Superior temporal gyrus (tissue), 1 donor: ENCODE measurements at regions not wholly inside any gene's neighbourhood (a gene's known extent, or its start where the extent isn't known, plus 50 kb on each side); places are given as distances from the start of the nearest gene placed in this dataset.
"Not testable (repeated sequence)": the region's sequence is repeated elsewhere in the genome, so short reads cannot be mapped to it uniquely, and the experiment has no call there.

Experiments used
- DNase-seq: peaks from one replicate; pipeline ENCODE4 v3.0.0-alpha.2; 2016; ENCODE audit errors: extremely low spot score

DNA sequence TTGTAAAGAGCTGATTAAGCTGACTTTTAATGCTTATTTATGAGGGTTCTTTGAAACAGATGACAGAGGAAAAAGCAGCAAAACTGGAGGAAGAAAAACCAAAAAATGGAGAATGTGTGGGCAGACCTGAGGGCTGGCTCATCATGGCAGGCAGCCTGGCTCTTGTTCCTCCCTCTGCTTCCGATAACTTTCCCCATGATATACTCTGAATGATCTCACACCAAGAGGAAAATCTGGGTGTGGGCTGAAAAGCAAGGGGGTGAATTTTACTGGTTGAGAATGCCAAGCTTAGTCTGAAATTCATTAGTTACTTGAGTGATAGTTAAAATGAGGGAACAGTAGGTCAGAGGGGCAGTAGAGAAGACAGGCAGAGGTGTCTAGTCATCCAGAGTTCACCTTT lies 330.1 kb upstream of the PRICKLE1 start:
- no peak for DNase-seq

DNA sequence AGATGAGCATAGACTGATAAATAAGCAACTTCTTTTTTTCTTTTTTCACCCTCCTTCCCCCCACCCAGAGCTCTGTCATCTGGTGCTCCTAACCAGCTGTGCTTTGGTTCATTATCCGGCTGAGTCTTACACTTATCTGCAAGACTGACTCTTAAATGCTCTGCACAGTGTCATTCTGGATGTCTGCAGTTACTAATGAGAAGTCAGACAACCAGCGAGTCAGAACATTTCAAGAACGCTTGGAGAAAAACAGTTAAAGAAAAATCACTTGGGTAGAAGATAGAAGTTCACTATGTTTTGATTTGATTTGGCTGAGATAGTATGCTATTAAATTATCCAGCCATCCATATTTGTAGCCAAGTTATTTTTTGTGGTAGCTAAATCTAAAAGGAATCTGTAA lies 328.9 kb upstream of the PRICKLE1 start:
- no peak for DNase-seq

DNA sequence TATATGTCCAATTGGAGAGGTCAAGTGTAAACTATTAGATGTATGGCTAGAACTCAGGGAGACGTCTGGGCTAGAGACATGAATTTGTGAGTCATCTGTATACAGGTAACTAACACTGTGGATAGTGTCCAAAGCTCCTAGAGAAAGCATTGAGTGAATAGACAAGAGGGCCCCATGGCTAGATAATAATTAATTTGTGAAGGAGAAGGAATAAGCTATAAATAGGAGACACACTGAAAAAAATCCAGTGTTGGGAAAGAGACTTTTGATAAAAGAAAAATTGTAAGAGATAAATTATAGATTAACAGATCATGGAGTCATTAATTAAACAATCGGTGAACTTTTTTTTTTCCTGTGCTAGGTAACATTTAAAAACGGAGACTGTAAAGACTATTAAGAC lies 326.6 kb upstream of the PRICKLE1 start:
- no peak for DNase-seq

DNA sequence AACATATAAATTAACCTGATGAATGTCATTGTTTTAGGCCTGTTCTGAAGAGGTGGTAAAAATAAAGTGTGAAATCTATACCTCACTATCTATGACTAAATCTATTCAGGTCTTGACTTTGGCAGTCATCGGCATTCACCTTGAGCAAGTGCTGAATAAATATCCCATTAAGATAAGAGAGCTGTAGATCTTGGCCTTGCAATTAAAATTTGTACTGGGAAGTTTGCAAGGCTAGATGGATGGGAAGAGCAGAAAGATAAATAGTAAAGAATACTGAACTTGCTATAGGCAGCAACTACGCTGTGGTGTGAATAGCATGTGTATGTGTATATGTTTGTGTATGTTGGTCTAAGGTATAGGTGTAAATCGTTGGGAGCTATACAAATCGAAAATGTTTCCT lies 325.9 kb upstream of the PRICKLE1 start:
- DNase-seq, result no peak

DNA sequence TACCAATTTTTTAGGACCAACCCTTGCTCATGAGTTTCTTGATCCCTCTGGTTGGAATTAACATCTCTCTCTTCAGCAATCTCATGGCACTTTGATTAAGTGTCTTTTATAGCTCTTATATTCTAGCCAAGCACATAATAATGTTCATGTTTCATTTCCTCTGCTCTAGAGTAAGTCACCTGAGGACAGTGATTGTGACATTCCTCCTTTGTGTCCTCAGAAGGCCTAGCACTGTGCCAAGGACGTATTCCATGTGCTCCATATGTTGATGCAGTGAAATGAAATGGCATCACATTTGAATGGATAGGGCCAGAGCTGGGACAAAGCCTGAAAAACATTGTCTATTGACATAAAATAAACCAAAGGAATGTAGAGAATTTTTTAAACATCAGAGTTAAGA lies 322.8 kb upstream of the PRICKLE1 start:
- no peak for DNase-seq

DNA sequence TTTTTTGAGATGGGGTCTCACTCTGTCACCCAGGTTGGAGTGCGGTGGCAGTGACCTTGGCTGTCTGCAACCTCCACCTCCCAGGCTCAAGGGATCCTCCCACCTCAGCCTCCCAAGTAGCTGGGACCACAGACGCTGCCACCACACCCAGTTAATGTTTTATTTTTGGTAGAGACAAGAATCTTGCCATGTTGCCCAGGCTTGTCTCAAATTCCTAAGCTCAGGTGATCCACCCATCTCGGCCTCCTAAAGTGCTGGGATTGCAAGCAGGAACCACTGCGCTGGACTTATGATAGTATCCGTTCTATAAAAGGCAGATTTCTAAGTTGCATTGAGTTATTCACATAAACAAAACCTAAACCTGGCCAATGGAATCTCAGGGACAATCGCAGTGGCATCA lies 321.1 kb upstream of the PRICKLE1 start:
- DNase-seq, result no peak

DNA sequence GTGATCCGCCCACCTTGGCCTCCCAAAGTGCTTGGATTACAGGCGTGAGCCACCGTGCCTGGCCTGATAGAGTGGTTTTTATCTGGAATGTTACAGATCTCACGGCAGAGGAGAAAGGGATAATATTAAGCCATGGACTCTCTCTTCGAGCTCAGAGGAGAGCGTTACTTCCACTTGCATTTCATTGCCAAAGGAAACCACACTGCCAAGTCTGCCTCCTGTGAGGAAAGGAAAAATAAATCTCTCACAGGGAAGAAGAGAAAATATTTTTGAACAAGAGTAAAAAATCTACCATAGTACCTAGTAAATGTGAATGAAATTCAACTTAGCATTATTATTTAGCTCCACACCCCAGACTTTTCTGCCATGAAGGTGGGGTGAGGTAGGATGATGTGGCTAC lies 319.2 kb upstream of the PRICKLE1 start:
- no peak for DNase-seq

DNA sequence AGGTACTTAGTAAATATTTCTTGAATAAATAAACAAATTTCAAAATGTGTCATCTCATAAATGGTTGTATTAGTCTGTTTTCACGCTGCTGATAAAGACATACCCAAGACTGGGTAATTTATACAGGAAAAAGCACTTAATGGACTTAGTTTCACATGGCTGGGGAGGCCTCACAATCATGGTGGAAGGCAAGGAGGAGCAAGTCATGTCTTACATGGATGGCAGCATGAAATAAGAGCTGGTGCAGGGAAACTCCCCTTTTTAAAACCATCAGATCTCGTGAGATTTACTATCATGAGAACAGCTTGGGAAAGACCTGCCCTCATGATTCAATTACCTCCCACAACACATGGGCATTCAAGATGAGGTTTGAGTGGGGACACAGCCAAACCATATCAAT lies 317.3 kb upstream of the PRICKLE1 start:
- not testable (repeated sequence) for DNase-seq

DNA sequence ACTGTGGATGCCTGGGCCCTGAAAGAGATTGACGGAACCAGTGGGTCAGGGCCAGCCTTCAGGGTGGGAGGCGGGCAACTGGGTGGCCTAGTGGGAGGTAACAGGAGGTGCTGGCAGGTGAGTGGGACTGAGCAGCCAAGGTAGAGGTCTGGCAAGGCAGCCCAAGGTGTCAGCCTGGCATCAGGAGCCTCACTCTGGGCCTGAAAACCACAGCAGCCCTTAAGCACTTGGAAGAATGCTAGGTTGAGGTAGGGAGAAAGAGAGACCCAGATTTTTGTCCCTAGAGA lies 315.8 kb upstream of the PRICKLE1 start:
- no peak for DNase-seq

DNA sequence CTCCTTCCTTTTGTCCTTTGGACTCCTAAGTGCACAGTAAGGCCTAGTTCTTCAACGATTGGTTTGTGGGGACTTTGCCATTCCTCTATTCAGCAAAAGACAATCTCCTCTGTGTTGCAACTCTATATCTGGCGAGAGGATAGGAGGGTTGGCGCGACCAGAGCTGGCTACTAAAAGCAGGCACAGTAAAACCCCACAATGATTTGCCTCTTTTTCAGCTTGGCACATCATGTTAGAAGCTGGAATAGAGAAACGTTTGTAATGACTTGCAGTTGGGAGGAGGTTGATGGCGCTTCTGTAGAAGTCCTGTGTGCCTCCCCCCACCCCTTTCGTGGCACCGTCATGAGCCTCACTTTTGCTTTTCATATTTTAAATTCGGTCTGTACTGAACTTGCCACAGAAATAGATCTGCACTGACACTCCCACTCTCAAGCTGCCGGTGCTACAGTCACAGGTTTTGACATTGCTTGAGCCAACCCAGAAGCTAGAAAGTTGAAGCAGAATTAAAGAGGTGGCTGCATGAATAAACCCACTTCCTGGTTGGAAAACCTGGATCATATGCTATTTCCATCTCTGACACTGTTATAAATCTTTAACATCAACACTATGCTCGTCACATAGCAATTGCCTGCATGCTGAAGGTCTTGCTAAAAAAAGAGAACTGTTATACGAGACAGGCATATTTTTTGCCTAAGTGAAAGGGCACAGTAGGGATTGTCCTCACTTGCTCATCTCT lies 315.3 kb upstream of the PRICKLE1 start:
- peak; percentile 87 for DNase-seq

DNA sequence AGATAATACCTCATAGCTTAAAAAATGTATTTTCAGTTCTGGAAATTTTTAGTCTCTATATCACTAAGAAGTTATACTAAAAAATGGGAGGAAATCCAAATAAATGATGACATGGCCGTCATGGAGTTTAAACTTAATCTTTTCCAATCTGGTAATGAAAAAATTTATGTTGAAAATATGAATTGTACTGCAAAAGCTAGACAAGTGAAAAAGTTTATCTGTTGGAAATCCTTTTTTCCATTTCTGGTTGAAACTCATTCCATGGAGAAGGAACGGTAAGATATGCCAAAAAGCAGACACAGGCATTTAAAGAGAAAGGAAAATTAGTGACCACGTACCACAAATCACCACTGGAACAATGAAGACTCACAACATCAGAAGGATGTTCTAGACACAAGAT lies 314.2 kb upstream of the PRICKLE1 start:
- no peak for DNase-seq

DNA sequence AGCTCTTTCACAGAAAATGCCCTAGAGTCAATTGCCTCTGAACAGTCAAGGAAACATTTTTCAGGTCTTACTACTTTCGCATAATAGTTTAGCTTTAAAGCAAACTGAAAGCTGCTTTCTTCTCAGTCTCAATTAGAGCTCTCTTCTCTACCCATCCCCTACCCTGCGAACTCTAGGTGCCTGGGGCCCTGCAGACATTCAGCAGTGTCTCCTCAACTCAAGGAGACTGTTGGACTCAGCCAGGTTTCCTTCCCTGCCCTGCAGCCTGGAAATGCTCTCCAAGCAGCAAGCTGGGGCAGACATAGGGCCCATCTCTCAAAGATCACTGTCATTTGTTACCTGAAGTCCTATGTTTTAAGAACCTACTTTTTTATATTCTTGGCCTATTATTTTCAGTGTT lies 312.5 kb upstream of the PRICKLE1 start:
- no peak for DNase-seq

DNA sequence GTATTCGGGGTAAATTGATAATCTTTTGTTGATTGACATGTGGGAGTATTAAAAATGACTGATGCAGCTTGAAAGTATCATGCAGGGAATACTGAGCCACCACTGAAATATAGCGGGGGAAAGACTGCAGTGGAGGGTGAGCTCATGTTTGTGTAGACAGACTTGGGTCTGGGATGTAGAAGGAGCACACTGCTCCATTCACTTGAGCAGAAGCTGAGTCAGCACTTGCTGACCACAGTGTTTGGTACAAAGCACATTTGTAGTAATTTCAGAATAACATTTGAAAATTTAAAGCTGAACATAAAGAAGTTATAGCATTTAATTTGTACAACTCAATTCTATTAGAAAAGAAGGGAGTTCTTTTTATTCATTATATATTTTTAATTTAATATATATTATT lies 304.3 kb upstream of the PRICKLE1 start:
- no peak for DNase-seq

DNA sequence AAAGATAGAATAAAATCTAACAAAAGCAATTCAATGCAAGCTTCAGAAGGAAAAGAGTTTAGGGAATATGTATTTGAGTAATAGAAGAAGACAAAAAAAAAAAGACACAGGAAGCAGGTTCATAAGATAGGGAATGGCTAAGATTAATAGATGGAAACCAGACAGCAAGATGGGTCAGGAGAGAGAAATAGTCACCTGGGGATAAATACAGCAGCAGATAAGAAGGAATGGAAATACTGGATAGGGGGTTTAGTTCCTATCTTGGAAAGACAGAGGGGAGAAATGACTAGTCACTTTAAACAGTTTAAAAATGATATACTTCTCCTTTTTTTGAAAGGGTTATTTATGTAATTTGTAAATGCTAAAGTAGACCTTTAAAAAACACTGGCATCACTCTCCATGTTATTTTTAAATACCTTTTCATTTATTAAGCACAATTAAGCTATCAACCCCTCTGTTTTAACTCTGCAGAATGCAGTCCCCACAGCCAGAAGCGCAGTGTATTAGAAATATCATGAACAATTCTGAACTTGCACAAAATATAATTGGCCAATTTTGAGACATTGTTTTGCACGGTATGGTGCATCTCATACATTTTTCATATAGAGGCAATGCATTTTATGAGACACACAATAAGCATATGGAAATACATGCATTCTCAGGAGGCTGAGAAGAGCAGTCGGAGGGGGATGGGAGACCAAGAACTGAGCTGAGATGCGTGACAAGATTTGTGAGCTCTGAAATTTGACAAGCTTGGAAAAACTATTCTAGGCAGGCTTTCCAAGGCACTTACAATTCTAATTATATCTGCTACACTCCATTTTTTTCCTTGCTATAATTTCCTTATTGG lies 303.4 kb upstream of the PRICKLE1 start:
- no peak for DNase-seq

DNA sequence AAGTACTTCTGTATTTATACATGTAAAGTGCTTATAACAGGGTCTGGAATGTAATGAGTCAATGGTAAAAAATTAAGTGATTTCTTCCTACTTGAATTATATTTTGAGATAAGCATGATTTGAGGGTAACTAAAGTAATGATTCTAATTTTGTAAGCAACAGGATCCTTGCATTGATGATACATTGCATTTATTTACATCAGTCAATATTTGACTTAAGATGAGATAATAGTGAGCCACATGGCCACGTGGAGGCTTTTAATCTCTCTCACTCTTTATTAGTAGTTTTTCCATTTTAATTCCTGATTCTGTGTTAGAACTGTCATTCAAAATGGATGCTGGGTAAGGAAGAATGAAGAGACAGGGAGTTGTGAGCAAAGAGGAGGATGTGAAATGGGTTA lies 298.1 kb upstream of the PRICKLE1 start:
- DNase-seq, result no peak

DNA sequence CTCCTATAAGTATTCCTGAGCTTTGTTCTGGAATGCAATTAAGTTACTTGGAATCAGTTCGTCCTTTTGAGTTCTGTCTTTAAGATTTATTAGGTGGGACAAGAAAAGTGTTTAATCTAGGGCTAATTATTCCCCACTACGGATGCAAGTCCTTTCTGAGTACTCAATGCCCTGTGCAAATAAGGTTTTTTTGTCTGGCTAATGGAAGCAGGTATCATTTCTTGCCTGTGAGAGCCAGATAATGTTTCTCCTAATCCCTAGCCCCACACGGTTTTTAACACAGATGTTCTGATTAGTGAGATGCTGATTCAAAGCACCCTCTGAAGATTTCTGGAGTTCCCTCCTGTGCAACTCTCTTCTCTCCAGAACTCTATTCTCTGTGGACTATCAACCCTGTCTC lies 296.6 kb upstream of the PRICKLE1 start:
- no peak for DNase-seq

DNA sequence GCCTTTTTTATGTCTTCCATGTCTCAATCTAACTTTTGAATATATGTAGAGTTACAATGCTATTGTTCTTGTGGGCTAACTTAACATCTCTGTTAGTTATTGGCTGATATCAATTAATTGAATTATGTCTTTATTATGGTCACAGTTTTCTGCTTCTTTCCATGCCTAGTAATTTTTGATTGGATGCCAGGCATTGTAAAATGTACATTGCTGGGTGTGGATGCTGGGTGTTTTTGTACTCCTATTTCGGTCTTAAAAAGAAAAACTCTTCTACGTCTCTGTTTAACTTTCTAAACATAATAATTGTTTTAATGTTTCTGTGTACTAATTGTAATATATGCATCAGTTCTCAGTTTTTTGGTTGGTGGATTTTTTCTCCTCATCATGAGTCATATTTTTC lies 296.1 kb upstream of the PRICKLE1 start:
- no peak for DNase-seq

DNA sequence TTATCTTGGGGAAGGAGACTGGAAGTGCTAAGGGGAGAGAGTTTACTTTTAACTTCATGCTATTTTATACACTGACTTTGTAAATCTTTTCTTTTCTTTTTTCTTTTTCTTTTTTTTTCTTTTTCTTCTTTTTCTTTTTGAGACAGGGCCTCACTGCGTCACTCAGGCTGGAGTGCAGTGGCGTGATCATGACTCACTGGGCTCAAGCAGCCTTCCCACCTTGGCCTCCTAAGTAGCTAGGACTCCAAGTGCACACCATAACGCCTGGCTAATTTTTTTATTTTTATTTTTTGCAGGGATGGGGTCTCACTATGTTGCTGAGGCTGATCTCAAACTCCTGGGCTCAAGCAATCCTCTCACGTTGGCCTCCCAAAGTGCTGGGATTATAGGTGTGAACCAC lies 294.6 kb upstream of the PRICKLE1 start:
- DNase-seq, result no peak

DNA sequence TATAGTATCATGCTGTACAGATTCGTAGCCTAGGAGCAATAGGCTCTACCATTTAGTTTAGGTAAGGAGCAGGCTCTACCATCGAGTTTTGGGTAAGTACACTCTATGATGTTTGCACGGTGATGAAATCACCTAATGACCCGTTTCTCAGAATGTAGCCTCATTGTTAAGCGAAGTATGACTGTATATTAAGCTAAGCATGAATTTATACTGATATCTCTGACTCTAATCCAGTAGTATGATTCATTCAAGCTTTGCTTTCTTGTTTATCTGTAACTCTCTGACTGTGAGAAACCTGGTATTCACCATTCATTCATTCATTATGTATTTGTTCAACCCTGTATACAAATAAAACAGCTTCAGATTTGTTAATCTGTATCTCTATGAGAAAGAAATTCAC lies 283.9 kb upstream of the PRICKLE1 start:
- no peak for DNase-seq

DNA sequence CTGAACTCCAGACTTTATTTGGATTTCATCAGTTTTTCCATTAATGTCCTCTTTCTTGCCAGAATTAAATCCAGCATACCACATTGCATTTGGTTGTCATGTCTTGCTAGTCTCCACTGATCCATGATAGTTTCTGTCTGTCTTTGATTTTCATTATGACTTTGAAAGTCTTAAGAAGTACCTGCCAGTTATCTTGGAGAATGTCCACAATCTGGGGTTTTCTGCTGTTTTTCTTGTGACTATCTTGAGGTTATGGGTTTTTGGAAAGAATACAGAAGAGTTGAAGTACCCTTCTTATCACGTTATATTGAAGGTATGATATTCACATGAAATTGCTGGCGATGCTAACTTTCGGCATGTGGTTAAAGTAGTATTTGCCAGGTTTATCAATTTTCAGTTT lies 282.3 kb upstream of the PRICKLE1 start:
- no peak for DNase-seq

DNA sequence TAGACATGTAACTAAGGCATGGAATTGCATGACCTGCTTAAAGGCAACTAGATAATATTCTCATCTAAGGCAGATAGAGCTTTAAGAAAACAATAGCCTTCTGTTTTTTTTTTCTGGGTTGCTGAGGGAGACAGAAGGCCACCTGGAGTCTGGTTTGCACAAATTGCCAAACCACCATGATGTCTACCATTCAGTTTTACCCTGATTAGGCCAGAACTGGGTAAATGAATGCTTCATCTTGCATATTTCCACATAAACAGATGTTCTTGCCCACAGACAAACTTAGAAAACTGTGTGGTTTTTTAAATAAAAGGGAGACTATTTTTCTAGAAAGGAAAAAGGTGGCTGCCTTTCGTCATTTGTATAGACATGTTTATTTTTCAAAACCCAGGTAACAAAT lies 278.7 kb upstream of the PRICKLE1 start:
- no peak for DNase-seq

DNA sequence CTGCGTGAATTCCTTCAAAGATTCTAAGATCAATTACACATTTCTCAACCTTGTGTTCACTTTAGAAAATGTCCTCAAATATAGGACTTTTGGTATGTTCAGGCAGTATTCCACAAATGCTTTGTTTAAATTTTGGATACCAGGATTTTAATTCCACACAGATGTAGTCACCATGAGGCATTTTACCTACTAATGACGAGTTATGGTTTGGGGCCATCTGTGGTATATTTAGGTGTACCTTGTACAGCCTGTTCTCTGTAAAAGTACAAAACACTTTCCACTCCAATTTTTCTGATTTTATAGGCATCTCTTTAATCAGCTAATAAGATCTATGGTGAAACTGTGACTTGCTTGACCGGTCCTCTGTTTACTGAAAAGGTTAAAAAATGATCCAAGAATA lies 275.7 kb upstream of the PRICKLE1 start:
- no peak for DNase-seq

DNA sequence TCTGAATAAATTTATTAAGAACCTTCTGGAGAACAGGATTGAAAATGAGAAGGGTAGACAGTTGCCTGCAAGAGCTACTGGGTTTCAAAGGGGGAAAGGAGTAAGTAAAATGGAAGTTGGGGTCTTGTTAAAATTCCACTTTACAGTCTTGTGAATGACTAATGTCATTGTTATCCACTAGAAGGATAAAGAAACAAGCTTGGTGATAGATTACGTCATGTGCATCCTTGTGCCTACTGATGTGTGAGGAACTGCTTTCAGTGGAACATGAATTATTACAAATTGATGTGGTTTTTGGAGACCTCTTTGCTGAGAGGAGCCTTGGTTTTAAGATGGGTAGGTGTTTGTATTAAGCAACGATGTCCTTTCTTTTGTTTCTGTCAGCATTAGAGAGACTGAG lies 272.5 kb upstream of the PRICKLE1 start:
- no peak for DNase-seq

DNA sequence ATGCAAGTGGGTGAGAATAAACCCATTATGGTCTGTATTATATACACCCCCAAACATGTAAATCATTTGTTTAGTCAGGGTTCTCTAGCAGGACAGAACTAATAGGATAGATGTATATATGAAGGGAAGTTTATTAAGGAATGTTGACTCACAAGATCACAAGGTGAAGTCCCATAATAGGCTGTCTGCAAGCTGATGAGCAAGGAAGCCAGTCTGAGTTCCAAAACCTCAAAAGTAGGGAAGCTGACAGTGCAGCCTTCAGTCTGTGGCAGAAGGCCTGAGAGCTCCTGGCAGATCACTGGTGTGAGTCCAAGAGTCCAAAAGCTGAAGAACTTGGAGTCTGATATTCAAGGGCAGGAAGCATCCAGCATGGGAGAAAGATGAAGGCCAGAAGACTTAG lies 270.8 kb upstream of the PRICKLE1 start:
- DNase-seq, result not testable (repeated sequence)
